GM12878 (cell line): ENCODE measurements at regions not wholly inside any gene's neighbourhood (a gene's known extent, or its start where the extent isn't known, plus 50 kb on each side); places are given as distances from the start of the nearest gene placed in this dataset.

Experiments used
- ATAC-seq: fragments of 200-7000 bp; cut with Tn5 transposase; 3 replicates; pipeline ENCODE4 v1.9.1; 2020; ENCODE audit warnings: mild to moderate bottlenecking, moderate library complexity
- BruUV-seq: library from RNA; stranded (reverse); fragments of 400-500 nt; replicated peaks from 2 replicates; lab custom pipeline; 2021; lab: Mats Ljungman, UMichigan
- CTCF ChIA-PET: fragments of 300-600 bp; sonication (Branson Sonifier 250); formaldehyde crosslinking; extraction: SDS; loops from one replicate; lab custom pipeline; 2021; ENCODE audit warnings: inconsistent platforms; lab: Yijun Ruan, JAX
- POLR2A ChIA-PET: fragments of 350-600 bp; formaldehyde crosslinking; extraction: SDS; loops from one replicate; lab custom pipeline; 2021; ENCODE audit warnings: inconsistent platforms; lab: Charles Lee
- RAD21 ChIA-PET: fragments of 300-600 bp; sonication (Branson Sonifier 250); formaldehyde crosslinking; loops from one replicate; lab custom pipeline; 2023; ENCODE audit warnings: antibody characterized with exemption; ENCODE audit not compliant: unreplicated experiment; lab: Charles Lee
- SMC1A ChIA-PET: fragments of 300-600 bp; sonication (Branson Sonifier 250); formaldehyde crosslinking; loops from one replicate; lab custom pipeline; 2023; ENCODE audit not compliant: unreplicated experiment, uncharacterized antibody; lab: Charles Lee
- DNase-seq: peaks from one replicate; pipeline ENCODE4 v3.0.0-alpha.2; 2011; ENCODE audit warnings: low read depth, low spot score
- FAIRE-seq: peaks from 3 replicates; lab custom pipeline; 2011; peaks lifted over from hg19 to GRCh38; lab: Jason Lieb, UNC
- H2AFZ ChIP-seq: 2 replicates; pipeline ENCODE4 v1.6.0; 2011; ENCODE audit warnings: low read depth, low read length, control low read depth; ENCODE audit not compliant: control insufficient read depth
- H3K27ac ChIP-seq: 2 replicates; pipeline ENCODE4 v1.5.1; 2011; ENCODE audit warnings: control low read depth; ENCODE audit not compliant: control insufficient read depth, insufficient read depth
- H3K27me3 ChIP-seq, 2 experiments: replicated peaks in 1 of 2; 2 replicates each; pipeline versions ENCODE4 v1.6.0 to v1.6.1; 2011; ENCODE audit warnings: low read length in 1 of 2; ENCODE audit not compliant: control insufficient read depth in 2 of 2, insufficient read depth in 2 of 2
- H3K36me3 ChIP-seq, 2 experiments: 2 replicates each; pipeline ENCODE4 v1.5.1; 2011; ENCODE audit warnings: low read length in 1 of 2; ENCODE audit not compliant: control insufficient read depth in 2 of 2, insufficient read depth in 2 of 2
- H3K4me1 ChIP-seq: 2 replicates; pipeline ENCODE4 v1.6.1; 2011; ENCODE audit warnings: mild to moderate bottlenecking, low read length, moderate library complexity, mixed read lengths; ENCODE audit not compliant: control insufficient read depth, insufficient read depth
- H3K4me2 ChIP-seq: 2 replicates; pipeline ENCODE4 v1.6.0; 2011; ENCODE audit warnings: control low read depth; ENCODE audit not compliant: control insufficient read depth, insufficient read depth
- H3K4me3 ChIP-seq: fragments of 200-600 bp; sonication (generic); 2 replicates; pipeline ENCODE4 v1.5.1; 2016
- H3K79me2 ChIP-seq: 2 replicates; pipeline ENCODE4 v1.6.0; 2011; ENCODE audit warnings: low read length; ENCODE audit not compliant: control insufficient read depth, insufficient read depth
- H3K9ac ChIP-seq: 2 replicates; pipeline ENCODE4 v1.8.0; 2011; ENCODE audit warnings: low read length, control low read depth, mixed read lengths; ENCODE audit not compliant: control insufficient read depth, insufficient read depth
- H3K9me3 ChIP-seq: replicated peaks from 3 replicates; pipeline ENCODE4 v1.5.1; 2011; ENCODE audit warnings: mild to moderate bottlenecking, low read length; ENCODE audit not compliant: control insufficient read depth, insufficient read depth
- H4K20me1 ChIP-seq: 2 replicates; pipeline ENCODE4 v1.6.0; 2011; ENCODE audit not compliant: control insufficient read depth, insufficient read depth
- ATF7 ChIP-seq: fragments of 450-650 bp; IDR thresholded peaks from 2 replicates; pipeline ENCODE4 v1.6.1; 2016; ENCODE audit warnings: low read depth, mild to moderate bottlenecking
- HDAC2 ChIP-seq: fragments of 200-600 bp; sonication (generic); IDR thresholded peaks from 2 replicates; pipeline ENCODE4 v1.6.1; 2017
- MYC ChIP-seq: IDR thresholded peaks from 2 replicates; pipeline ENCODE4 v1.6.1; 2011; ENCODE audit warnings: mild to moderate bottlenecking, low read length, moderate library complexity, inconsistent platforms; ENCODE audit not compliant: insufficient read depth, insufficient replicate concordance, insufficient read length, severe bottlenecking
- NR2C1 ChIP-seq: fragments of 450-650 bp; IDR thresholded peaks from 2 replicates; pipeline ENCODE4 v1.6.1; 2017; ENCODE audit warnings: antibody characterized with exemption, mild to moderate bottlenecking, moderate library complexity
- NR2F1 ChIP-seq: fragments of 450-650 bp; conservative IDR thresholded peaks from 2 replicates; pipeline ENCODE4 v1.6.1; 2017; ENCODE audit warnings: mild to moderate bottlenecking
- POLR2A ChIP-seq: IDR thresholded peaks from 2 replicates; pipeline ENCODE4 v1.6.1; 2011; ENCODE audit warnings: low read depth, mild to moderate bottlenecking, low read length
- STAT1 ChIP-seq: fragments of 450-650 bp; conservative IDR thresholded peaks from 2 replicates; pipeline ENCODE4 v1.6.1; 2014; ENCODE audit warnings: antibody characterized with exemption, mild to moderate bottlenecking
- TCF3 ChIP-seq: IDR thresholded peaks from 2 replicates; pipeline ENCODE4 v1.6.1; 2012; ENCODE audit warnings: low read depth, mild to moderate bottlenecking, low read length, borderline replicate concordance; ENCODE audit not compliant: insufficient read depth
- ZNF622 ChIP-seq: fragments of 450-650 bp; IDR thresholded peaks from 2 replicates; pipeline ENCODE4 v1.6.1; 2017; ENCODE audit warnings: mild to moderate bottlenecking, inconsistent platforms
- whole genome bisulfite sequencing: methylation state at CpG from one replicate; pipeline ENCODE4 v1.1.6; 2016; ENCODE audit warnings: low lambda C conversion rate; ENCODE audit not compliant: insufficient replicate concordance, insufficient coverage; ENCODE audit errors: missing lambda C conversion rate; 5-methylcytosine and 5-hydroxymethylcytosine counted together
- in situ Hi-C: fragments of 300-500 bp; cut with MboI; formaldehyde crosslinking; loops from 9 replicates; pipeline ENCODE4 v1.14.3; 2018; ENCODE audit warnings: mixed read lengths
- intact Hi-C: fragments of 100-400 bp; cut with micrococcal nuclease; formaldehyde crosslinking; loops from one replicate; pipeline ENCODE4 v1.14.2; 2022; ENCODE audit not compliant: unreplicated experiment
- TF ChIP-seq, protein P1 (sequence below), 3 experiments: IDR thresholded peaks in 2 of 3; conservative IDR thresholded peaks in 1 of 3; 2 replicates each; pipeline ENCODE4 v1.5.1; 2011; ENCODE audit warnings: low read depth in 3 of 3, low read length in 3 of 3, mild to moderate bottlenecking in 3 of 3, control low read depth in 2 of 3, moderate library complexity in 2 of 3, inconsistent platforms in 1 of 3, mixed read lengths in 1 of 3; ENCODE audit not compliant: control insufficient read depth in 2 of 3, insufficient read depth in 1 of 3; ENCODE audit errors: extremely low read depth in 1 of 3
- TF ChIP-seq, protein P2 (sequence below): IDR thresholded peaks from 2 replicates; pipeline ENCODE4 v1.6.1; 2012; ENCODE audit warnings: low read depth, low read length, improper control_type of control experiment

DNA sequence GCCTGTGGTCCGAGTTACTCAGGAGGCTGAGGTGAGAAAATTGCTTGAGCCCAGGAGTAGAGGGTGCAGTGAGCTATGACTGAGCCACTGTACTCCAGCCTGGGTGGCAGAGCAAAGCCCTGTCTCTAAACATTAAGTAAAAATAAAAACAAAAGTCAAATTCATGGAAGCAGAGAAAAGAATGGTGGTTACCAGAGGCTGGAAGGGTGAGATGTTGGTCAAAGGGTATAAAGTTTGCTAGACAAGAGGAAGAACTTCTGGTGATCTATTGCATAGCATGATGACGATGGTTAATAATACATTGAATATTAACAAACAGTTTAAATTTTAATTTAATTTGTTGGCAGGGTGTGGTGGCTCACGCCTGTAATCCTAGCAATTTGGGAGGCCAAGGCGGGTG lies 68.1 kb downstream of the CRPPA start:
- RAD21 ChIA-PET = no interaction called here
- FAIRE-seq (no peak), ATAC-seq (no peak), DNase-seq (no peak)
- Histone ChIP-seq H3K9me3 (no peaks in the 10 kb centered on the region), H3K79me2 (no peaks in the 10 kb centered on the region), H2AFZ (no peak overlapping the region), H4K20me1 (no peaks in the 10 kb centered on the region), H3K4me3 (no peak overlapping the region), H3K9ac (no peak overlapping the region), H3K27me3 (no peaks in the 10 kb centered on the region), H3K27ac (no peak overlapping the region), H3K36me3 (no peaks in the 10 kb centered on the region), H3K4me2 (no peak overlapping the region), H3K4me1 (no peaks in the 10 kb centered on the region)
- SMC1A ChIA-PET = no interaction called here
- 36% methylated on average over 4 of the region's 4 CpGs for WGBS
- TF ChIP-seq STAT1 = no peak
- no peak for TF ChIP-seq ZNF622
- TF ChIP-seq, protein P1, sequence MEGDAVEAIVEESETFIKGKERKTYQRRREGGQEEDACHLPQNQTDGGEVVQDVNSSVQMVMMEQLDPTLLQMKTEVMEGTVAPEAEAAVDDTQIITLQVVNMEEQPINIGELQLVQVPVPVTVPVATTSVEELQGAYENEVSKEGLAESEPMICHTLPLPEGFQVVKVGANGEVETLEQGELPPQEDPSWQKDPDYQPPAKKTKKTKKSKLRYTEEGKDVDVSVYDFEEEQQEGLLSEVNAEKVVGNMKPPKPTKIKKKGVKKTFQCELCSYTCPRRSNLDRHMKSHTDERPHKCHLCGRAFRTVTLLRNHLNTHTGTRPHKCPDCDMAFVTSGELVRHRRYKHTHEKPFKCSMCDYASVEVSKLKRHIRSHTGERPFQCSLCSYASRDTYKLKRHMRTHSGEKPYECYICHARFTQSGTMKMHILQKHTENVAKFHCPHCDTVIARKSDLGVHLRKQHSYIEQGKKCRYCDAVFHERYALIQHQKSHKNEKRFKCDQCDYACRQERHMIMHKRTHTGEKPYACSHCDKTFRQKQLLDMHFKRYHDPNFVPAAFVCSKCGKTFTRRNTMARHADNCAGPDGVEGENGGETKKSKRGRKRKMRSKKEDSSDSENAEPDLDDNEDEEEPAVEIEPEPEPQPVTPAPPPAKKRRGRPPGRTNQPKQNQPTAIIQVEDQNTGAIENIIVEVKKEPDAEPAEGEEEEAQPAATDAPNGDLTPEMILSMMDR (IDR thresholded peaks at IDR 0.05 in 2 of 3, conservative IDR thresholded peaks at IDR 0.05 in 1 of 3; ENCODE audit: control insufficient read depth in 2 of 3, extremely low read depth in 1 of 3, insufficient read depth in 1 of 3, low read depth in 3 of 3, low read length in 3 of 3) = no peak
- TF ChIP-seq POLR2A = no peak
- TF ChIP-seq TCF3 = no peak
- TF ChIP-seq, protein P2, sequence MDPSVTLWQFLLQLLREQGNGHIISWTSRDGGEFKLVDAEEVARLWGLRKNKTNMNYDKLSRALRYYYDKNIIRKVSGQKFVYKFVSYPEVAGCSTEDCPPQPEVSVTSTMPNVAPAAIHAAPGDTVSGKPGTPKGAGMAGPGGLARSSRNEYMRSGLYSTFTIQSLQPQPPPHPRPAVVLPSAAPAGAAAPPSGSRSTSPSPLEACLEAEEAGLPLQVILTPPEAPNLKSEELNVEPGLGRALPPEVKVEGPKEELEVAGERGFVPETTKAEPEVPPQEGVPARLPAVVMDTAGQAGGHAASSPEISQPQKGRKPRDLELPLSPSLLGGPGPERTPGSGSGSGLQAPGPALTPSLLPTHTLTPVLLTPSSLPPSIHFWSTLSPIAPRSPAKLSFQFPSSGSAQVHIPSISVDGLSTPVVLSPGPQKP = no peak
- TF ChIP-seq HDAC2 = no peak
- no peak for TF ChIP-seq MYC
- TF ChIP-seq NR2F1 = no peak
- no peak for TF ChIP-seq ATF7
- TF ChIP-seq NR2C1 = no peak
- CTCF ChIA-PET = no interaction called here
- POLR2A ChIA-PET = no interaction called here
- in situ Hi-C loops = no loop called here
- BruUV-seq = no TSS peak
- intact Hi-C loops = no loop called here
